GM10266 (cell line): ENCODE measurements at regions not wholly inside any gene's neighbourhood (a gene's known extent, or its start where the extent isn't known, plus 50 kb on each side); places are given as distances from the start of the nearest gene placed in this dataset.

ENCODE experiments used
- DNase-seq: peaks from one replicate; pipeline ENCODE4 v3.0.0; 2012; ENCODE audit errors: extremely low spot score
- CTCF ChIP-seq: IDR thresholded peaks from 2 replicates; pipeline ENCODE4 v1.5.1; 2012; ENCODE audit warnings: mild to moderate bottlenecking, low read depth; ENCODE audit not compliant: control insufficient read depth, insufficient read depth; ENCODE audit errors: missing control alignments

- DNase-seq: no peak
- no peak for TF ChIP-seq CTCF
These were observed 88.3 kb downstream of the ANKRD60 start for GRCh38 chr20:58139849-58140786.

GRCh38 chr20:58138395-58138794, 90.1 kb downstream of the ANKRD60 start:
- TF ChIP-seq CTCF: no peak
- no peak for DNase-seq

- no peak for DNase-seq
- TF ChIP-seq CTCF: no peak
These were observed 90.7 kb downstream of the ANKRD60 start for GRCh38 chr20:58137651-58138265.

- TF ChIP-seq CTCF: no peak
- DNase-seq: no peak
These were observed 91.2 kb downstream of the ANKRD60 start for GRCh38 chr20:58137236-58137635.

GRCh38 chr20:58136149-58136484, 92.3 kb downstream of the ANKRD60 start:
- DNase-seq: no peak
- TF ChIP-seq CTCF: no peak

- DNase-seq: no peak
- no peak for TF ChIP-seq CTCF
These were observed 92.9 kb downstream of the ANKRD60 start for GRCh38 chr20:58135441-58136148.
